ENCODE measurements at regions not wholly inside any gene's neighbourhood (a gene's known extent, or its start where the extent isn't known, plus 50 kb on each side); places are given as distances from the start of the nearest gene placed in this dataset.

DNA sequence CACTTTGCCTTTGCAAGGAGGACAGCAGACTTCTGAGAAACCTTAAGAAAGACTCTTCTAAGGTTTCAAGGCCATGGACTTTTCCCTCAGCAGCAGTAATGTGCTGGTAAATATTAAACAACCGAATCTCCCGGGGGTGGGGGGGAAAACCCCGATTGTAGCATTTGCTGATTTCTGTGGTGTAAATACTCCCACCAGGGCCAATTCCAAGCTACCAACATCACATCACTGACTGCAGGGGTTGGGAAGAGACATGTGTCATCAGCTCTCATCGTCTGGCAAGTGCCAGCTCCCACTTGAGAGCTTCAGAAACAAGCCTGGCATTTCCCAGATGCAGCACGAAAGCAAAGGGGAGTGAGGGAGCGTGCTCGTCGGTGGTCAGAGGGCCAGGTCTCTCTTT is 101.2 kb downstream of the BCOR start:
- TF ChIP-seq CTCF (IDR thresholded peaks at IDR 0.05; ENCODE audit: insufficient read depth, low read length, missing control alignments), result no peak
- ChIA-PET CTCF (no interaction called here), POLR2A (no interaction called here)
- no peak for DNase-seq (ENCODE audit: low read depth, low spot score)
- H3K4me3 ChIP-seq (ENCODE audit: low read depth, low read length), result no peak overlapping the region

GRCh38 chrX:39998636-39999406 is 98.9 kb downstream of the BCOR start:
- POLR2A ChIA-PET, result no interaction called here
- CTCF ChIA-PET, result no interaction called here
- TF ChIP-seq CTCF (IDR thresholded peaks at IDR 0.05; ENCODE audit: insufficient read depth, low read length, missing control alignments), result no peak
- no peak for DNase-seq (ENCODE audit: low read depth, low spot score)
- no peak overlapping the region for H3K4me3 ChIP-seq (ENCODE audit: low read depth, low read length)
